Suprapubic skin (tissue), 4 donors: ENCODE measurements at regions not wholly inside any gene's neighbourhood (a gene's known extent, or its start where the extent isn't known, plus 50 kb on each side); places are given as distances from the start of the nearest gene placed in this dataset.

Experiments
- POLR2A ChIP-seq, 2 donors: fragments of 450-650 bp; IDR thresholded peaks; one replicate each; pipeline ENCODE4 v1.6.1; 2017; ENCODE audit warnings: antibody characterized with exemption in 2 of 2, mild to moderate bottlenecking in 2 of 2, moderate library complexity in 2 of 2
- POLR2AphosphoS5 ChIP-seq, 3 donors: sonication (generic); formaldehyde crosslinking; IDR thresholded peaks; one replicate each; pipeline ENCODE4 v1.6.1; 2017; ENCODE audit warnings: antibody characterized with exemption in 3 of 3
- TF ChIP-seq, protein P1 (sequence below), 2 donors: fragments of 200-600 bp in 1 of 2; fragments of 450-650 bp in 1 of 2; sonication (generic) in 1 of 2; IDR thresholded peaks; one replicate each; pipeline ENCODE4 v1.5.1; 2016 to 2019; ENCODE audit warnings: antibody characterized with exemption in 2 of 2, mild to moderate bottlenecking in 1 of 2, moderate library complexity in 1 of 2

DNA sequence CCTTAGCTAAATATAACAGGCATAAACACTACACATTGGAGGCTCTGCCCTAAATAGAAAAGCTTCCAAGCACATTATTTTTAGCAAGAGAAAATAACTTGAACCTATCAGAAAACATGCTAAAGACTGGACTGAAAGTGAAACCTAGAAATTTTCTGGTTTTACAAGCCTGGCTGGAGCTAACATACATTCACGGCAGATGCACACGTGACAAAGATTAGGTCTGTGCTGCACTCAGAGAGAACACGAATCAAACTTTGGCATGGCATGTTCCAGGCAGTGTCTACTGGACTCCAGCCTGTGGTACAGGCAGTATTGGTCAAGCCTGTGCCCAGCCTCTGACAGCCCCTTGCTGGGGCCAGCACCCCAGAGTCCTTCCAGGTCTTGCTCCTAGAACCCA is 94.1 kb upstream of the PCBD1 start:
- TF ChIP-seq POLR2AphosphoS5 (IDR thresholded peaks at IDR 0.05) = no peak
- no peak for TF ChIP-seq POLR2A (IDR thresholded peaks at IDR 0.05)
- TF ChIP-seq, protein P1, sequence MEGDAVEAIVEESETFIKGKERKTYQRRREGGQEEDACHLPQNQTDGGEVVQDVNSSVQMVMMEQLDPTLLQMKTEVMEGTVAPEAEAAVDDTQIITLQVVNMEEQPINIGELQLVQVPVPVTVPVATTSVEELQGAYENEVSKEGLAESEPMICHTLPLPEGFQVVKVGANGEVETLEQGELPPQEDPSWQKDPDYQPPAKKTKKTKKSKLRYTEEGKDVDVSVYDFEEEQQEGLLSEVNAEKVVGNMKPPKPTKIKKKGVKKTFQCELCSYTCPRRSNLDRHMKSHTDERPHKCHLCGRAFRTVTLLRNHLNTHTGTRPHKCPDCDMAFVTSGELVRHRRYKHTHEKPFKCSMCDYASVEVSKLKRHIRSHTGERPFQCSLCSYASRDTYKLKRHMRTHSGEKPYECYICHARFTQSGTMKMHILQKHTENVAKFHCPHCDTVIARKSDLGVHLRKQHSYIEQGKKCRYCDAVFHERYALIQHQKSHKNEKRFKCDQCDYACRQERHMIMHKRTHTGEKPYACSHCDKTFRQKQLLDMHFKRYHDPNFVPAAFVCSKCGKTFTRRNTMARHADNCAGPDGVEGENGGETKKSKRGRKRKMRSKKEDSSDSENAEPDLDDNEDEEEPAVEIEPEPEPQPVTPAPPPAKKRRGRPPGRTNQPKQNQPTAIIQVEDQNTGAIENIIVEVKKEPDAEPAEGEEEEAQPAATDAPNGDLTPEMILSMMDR (IDR thresholded peaks at IDR 0.05) = no peak
